HepG2 (cell line): ENCODE measurements at regions not wholly inside any gene's neighbourhood (a gene's known extent, or its start where the extent isn't known, plus 50 kb on each side); places are given as distances from the start of the nearest gene placed in this dataset.

ENCODE experiments used
- AGO1 ChIP-seq: fragments of 200-400 bp; formaldehyde crosslinking; IDR thresholded peaks from 2 replicates; pipeline ENCODE4 v1.6.1; 2017; ENCODE audit warnings: mild to moderate bottlenecking, low read depth, low read length, moderate library complexity; ENCODE audit not compliant: poor library complexity, severe bottlenecking
- ATF4 ChIP-seq, 2 experiments: fragments of 450-650 bp in 1 of 2; sonication (generic) in 1 of 2; formaldehyde crosslinking; IDR thresholded peaks; 2 replicates each; pipeline versions ENCODE4 v1.5.0 to v1.8.0; 2020 to 2022; ENCODE audit warnings: mild to moderate bottlenecking in 1 of 2, missing genetic modification reagents in 1 of 2
- BRCA1 ChIP-seq: sonication (generic); formaldehyde crosslinking; IDR thresholded peaks from 2 replicates; pipeline ENCODE4 v1.4.0; 2020; ENCODE audit warnings: missing genetic modification reagents
- HMGXB4 ChIP-seq, 2 experiments: sonication (generic) in 1 of 2; formaldehyde crosslinking in 1 of 2; IDR thresholded peaks; 2 replicates each; pipeline versions ENCODE4 v1.4.0 to v1.6.1; 2018 to 2020; ENCODE audit warnings: missing genetic modification reagents in 2 of 2, borderline replicate concordance in 1 of 2, low read depth in 1 of 2, mild to moderate bottlenecking in 1 of 2, missing biosample characterization in 1 of 2
- HNF1B ChIP-seq: sonication (generic); formaldehyde crosslinking; IDR thresholded peaks from 2 replicates; pipeline ENCODE4 v1.5.1; 2020; ENCODE audit warnings: mild to moderate bottlenecking, moderate library complexity, missing genetic modification reagents
- HOMEZ ChIP-seq: IDR thresholded peaks from 2 replicates; pipeline ENCODE4 v1.6.1; 2016; ENCODE audit warnings: low read depth
- MEF2D ChIP-seq: sonication (generic); formaldehyde crosslinking; IDR thresholded peaks from 2 replicates; pipeline ENCODE4 v1.5.1; 2020; ENCODE audit warnings: mild to moderate bottlenecking, missing genetic modification reagents
- MNT ChIP-seq: fragments of 450-650 bp; IDR thresholded peaks from 2 replicates; pipeline ENCODE4 v1.6.1; 2016
- MYNN ChIP-seq: sonication (generic); formaldehyde crosslinking; IDR thresholded peaks from 2 replicates; pipeline ENCODE4 v1.4.0; 2020; ENCODE audit warnings: mild to moderate bottlenecking, low read depth, missing genetic modification reagents
- PAX8 ChIP-seq: sonication (generic); formaldehyde crosslinking; IDR thresholded peaks from 2 replicates; pipeline ENCODE4 v1.8.0; 2022; ENCODE audit warnings: mild to moderate bottlenecking, missing genetic modification reagents, borderline replicate concordance
- PRDM4 ChIP-seq: sonication (generic); formaldehyde crosslinking; IDR thresholded peaks from 2 replicates; pipeline ENCODE4 v1.9.0; 2021; ENCODE audit warnings: missing genetic modification reagents, borderline replicate concordance
- RBM22 ChIP-seq: fragments of 200-400 bp; formaldehyde crosslinking; optimal IDR thresholded peaks from 2 replicates; pipeline ENCODE3; 2017; ENCODE audit warnings: mild to moderate bottlenecking, low read length, moderate library complexity
- ZBTB20 ChIP-seq: sonication (generic); formaldehyde crosslinking; IDR thresholded peaks from 2 replicates; pipeline ENCODE4 v1.8.1; 2023; ENCODE audit warnings: missing genetic modification reagents, low read depth, mild to moderate bottlenecking, borderline replicate concordance
- ZNF556 ChIP-seq: sonication (generic); formaldehyde crosslinking; IDR thresholded peaks from 2 replicates; pipeline ENCODE4 v1.4.0; 2020; ENCODE audit warnings: mild to moderate bottlenecking, missing genetic modification reagents, borderline replicate concordance
- ZNF639 ChIP-seq: conservative IDR thresholded peaks from 2 replicates; pipeline ENCODE4 v1.6.1; 2018; ENCODE audit warnings: missing genetic modification reagents

GRCh38 chr9:97788763-97789663 lies 64.0 kb upstream of the FOXE1 start (continued):
- TF ChIP-seq PRDM4 (CRISPR knock-in tag), result no peak
- no peak for TF ChIP-seq ZBTB20 (CRISPR knock-in tag)
- no peak for TF ChIP-seq ZNF556 (CRISPR knock-in tag)
- no peak for TF ChIP-seq RBM22
- TF ChIP-seq HOMEZ (CRISPR knock-in tag), result peak; percentile 45; the same call in 1 of the 2 replicates
- peak; percentile 74 for TF ChIP-seq MNT
- TF ChIP-seq HNF1B, result no peak
- TF ChIP-seq ZNF639, result no peak
- no peak for TF ChIP-seq AGO1
- TF ChIP-seq MYNN, result no peak
- no peak for TF ChIP-seq HMGXB4 (CRISPR knock-in tag; IDR thresholded peaks at IDR 0.05; ENCODE audit: borderline replicate concordance in 1 of 2, low read depth in 1 of 2)
- no peak for TF ChIP-seq PAX8 (CRISPR knock-in tag)
- no peak for TF ChIP-seq BRCA1 (CRISPR knock-in tag)
- 0 out of 4 replicates have a peak, but pooled peaks of 1 of the 2 experiments have one; percentile 31 for TF ChIP-seq ATF4 (CRISPR knock-in tag; IDR thresholded peaks at IDR 0.05)
- no peak for TF ChIP-seq MEF2D (CRISPR knock-in tag)
